ENCODE measurements at regions not wholly inside any gene's neighbourhood (a gene's known extent, or its start where the extent isn't known, plus 50 kb on each side); places are given as distances from the start of the nearest gene placed in this dataset.

DNA sequence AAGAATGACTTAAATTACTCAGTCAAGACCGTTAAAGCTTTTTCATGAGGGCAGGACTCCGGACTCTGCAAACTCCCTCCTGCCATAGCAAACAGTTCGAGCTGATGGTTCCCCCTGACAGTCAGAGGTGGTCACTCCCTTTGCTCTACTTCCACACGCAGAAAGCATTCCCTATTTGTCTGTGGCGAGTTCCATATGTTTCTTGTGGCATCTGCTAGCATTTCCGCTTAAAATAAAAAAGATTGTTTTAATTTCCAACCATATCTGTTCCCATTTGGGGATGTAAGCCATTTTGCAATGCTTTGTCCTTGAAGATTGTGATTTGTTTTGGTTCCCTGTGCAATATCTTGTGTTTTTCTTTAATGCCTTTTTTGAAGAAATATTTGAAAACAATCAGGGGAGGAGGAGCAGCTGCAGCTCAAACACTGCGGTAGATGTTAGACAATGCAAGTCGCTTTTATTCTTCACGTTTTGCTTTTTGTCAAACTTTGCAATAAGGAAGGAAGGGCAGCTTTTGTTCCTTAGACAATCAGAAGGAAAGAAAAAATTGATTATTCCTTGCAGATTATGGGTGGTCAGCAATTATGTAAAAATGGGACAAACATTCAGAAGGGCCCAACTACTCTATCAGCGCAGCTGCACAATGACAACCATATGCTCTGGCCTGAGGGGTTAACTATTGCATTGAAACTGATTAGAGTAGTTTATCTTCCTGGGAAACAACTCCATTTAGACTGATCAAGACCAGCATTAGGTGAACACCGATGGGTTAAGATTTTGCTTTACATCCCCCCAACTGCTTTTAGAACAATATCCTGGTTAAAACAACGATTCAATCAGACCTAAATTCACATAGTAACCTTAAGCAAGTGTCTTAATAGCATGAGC, 425.8 kb upstream of the NRP1 start:
- POLR2A ChIA-PET = no interaction called here
- CTCF ChIA-PET = no interaction called here

DNA sequence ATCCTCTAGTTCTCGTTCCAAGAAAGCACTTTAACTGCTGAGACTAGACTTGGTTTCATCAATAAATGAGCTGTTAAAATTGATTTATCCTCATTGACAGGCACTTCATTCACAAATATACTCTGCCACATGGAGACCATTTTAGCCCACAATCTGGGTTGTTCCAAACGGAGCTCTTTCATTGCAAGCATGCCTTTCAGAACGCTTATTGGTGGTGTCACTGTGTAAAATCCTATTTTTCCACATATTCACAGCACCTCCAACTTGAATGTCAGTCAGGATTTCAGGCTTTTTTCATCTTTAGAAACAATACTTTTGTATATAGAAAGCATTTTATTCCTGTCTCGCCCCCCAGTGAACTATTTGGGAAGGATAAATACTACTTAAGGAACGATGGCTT, 424.7 kb upstream of the NRP1 start:
- CTCF ChIA-PET = no interaction called here
- POLR2A ChIA-PET = no interaction called here

- ChIA-PET POLR2A (no interaction called here), CTCF (no interaction called here)
These were observed 423.8 kb upstream of the NRP1 start for GRCh38 chr10:33758299-33758698.

DNA sequence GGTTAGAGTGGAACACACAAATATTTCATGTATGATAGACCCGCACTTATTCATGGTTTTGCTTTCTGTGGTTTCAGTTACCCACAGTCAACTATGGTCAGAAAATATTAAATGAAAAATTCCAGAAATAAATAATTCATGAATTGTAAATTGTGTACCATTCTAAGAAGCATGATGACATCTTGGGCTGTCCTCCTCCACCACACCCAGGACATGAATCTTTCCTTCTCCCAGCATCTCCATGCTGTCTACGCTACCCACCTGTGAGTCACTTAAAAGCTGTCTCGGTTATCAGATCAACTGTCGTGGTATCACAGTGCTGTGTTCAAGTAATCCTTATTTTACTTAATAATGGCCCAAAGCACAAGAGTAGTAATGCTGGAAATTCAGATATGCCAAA, 419.6 kb upstream of the NRP1 start:
- ChIA-PET CTCF (no interaction called here), POLR2A (no interaction called here)

DNA sequence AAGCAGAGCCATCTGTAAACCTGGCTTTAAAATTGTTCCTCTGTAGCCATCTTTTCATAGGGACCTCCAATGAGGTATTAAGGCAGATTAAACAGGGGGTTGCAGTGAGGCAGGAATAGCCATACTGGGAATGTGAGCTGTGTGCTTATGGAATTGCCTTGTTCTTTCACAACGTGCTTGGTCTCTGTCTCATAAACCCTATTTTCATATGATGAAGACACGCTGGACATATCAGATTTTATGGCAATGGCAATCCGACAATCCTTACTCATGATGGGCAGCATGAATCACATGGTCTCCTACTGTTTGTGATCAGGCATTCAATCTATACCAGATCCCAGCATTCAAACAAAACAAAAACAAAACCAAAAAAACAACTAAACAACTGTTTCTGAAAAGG, 418.9 kb upstream of the NRP1 start:
- ChIA-PET CTCF (no interaction called here), POLR2A (no interaction called here)

DNA sequence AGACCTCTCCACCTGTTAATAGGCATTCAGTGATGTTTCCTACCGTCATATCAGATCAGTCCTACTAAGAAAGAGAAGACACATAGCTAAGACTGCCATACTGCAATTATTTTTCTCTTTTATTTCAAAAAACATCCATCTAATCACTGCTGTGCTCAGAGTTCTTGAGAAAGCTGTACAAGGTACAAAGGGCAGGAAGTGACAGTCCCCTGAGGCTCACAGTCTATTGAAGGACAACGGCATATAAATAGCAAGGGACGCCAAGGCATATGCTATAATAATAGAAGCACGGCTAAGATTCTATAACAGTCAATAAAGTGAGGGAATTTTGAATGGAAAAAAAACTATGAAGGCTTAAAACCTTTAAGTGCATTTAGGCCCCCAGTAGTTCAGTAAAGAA, 415.3 kb upstream of the NRP1 start:
- ChIA-PET CTCF (no interaction called here), POLR2A (no interaction called here)

GRCh38 chr10:33749067-33749735, 414.7 kb upstream of the NRP1 start:
- POLR2A ChIA-PET = no interaction called here
- CTCF ChIA-PET = no interaction called here

- CTCF ChIA-PET = interaction anchor here (1.0 kb wide), 1 partner anchor 9 kb away, joined by 3 read pairs; no protein-coding TSS in a partner anchor
- POLR2A ChIA-PET = no interaction called here
These were observed 412.4 kb upstream of the NRP1 start for GRCh38 chr10:33746836-33747268.

DNA sequence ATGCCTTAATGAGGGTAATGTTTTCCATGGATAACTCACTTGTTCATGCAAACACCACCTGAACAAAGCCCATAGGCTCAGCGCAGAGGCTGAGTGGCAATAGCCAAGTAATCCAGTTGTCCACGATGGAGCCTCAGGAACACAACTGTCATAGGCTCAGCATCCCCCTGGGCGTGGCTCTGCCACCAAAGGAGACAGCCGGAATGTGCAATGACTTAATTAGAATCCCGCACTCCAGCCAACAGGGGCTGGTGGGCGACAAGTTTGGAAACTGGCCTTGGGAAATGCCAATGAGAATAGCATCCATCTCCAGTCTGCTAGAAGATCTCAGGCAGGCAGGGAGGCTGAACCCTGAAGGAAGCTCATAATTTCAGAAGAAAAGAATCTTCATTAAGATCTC, 411.7 kb upstream of the NRP1 start:
- POLR2A ChIA-PET = no interaction called here
- CTCF ChIA-PET = interaction anchor here (1.0 kb wide), 1 partner anchor 9 kb away, joined by 3 read pairs; no protein-coding TSS in a partner anchor

DNA sequence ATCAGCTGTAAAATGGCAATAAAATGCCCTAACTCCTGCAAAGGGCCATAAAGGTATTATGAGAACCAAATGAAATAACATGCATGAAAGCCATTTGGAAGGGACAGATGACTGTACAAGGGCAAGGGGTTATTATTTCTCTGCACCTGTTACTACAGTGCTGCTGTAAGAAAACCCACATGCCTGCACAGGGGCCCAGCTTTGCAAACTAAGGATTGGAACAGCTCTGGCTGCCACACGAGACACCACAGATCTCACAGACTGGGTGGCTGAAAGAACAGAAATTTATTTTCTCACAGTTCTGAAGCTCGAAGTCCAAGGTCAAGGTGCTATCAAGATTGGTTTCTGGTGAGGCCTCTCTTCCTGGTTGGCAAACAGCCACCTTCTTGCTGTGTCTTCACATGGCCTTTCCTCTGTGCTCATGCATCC, 409.0 kb upstream of the NRP1 start:
- ChIA-PET POLR2A (no interaction called here), CTCF (no interaction called here)

- ChIA-PET POLR2A (no interaction called here), CTCF (no interaction called here)
These were observed 404.6 kb upstream of the NRP1 start for GRCh38 chr10:33739031-33739430.

- POLR2A ChIA-PET = no interaction called here
- CTCF ChIA-PET = no interaction called here
These were observed 401.0 kb upstream of the NRP1 start for GRCh38 chr10:33735464-33735923.

DNA sequence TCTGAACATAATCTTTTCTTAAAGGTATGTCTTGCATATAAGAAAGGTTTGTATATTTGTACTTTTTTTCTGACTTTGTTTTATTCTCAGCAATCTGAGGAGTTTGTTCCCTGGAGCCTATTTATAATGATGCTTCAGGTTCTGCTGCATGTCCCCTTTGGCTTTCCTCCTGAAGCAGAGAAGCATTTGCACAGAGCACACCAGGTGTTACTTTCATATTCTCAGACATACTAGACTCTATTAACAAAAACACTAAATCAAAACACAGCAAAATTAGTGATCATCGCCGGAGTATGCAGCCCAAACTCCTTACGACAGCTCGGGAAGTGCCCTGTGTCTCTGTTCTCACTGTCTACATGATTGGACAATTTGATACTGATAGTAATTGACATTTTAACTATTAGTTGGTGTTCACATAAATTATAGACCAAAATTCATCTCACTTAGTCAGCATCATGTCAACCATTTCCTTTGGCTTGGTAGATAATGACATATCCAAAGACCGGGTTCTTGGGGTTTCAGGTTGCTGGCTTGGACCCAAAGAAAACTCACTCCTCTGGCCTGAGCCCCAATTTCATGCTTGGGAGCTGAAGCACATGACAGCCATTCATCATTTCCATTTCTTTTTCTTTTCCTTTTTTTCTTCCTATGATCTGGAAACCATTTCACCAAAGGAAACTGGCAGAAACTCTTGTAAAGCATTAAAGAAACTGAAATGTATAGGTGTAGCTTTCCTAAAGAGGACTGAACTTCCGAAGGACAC, 400.1 kb upstream of the NRP1 start:
- POLR2A ChIA-PET = no interaction called here
- CTCF ChIA-PET = no interaction called here

DNA sequence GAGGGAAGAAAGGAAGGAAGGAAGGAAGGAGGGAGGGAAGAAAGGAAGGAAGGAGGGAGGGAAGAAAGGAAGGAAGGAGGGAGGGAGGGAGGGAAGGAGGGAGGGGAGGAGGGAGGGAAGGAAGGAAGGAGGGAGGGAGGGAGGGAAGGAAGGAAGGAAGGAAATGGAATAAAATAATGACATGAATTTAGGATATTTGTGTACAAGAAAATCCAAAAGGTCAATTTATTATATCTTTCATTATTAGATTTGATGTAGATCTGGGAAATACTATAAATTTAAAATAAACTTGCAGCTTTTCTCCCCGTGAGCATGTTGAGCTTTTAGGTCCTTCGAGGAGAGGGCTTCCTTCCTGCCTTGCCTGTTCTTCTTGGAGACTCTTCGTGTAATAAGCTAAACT, 398.6 kb upstream of the NRP1 start:
- ChIA-PET CTCF (no interaction called here), POLR2A (no interaction called here)

DNA sequence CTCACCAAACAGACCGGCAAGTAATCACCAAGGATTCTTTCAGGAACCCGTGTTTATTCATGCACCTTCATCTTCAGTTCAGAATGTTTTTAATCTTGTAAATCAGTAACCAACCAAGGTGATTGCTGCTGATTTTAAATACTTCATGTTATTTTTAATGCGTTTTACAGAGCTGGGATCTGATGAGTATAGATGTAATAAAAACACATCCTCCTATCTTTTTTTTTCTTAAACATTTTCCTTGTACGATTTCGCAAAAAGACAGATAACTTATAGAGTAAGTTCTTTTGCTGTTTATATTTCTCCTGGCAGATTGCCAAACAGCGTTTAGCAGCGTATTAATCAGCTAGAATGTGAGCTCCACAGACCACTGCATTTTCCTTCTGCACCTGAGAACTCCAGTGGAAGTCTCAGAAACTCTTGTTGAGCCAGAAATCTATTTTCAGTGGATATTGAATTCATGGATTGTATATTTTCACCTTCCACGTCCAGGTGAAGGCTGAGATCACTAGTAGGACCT, 397.8 kb upstream of the NRP1 start:
- CTCF ChIA-PET = no interaction called here

GRCh38 chr10:33731322-33731721, 396.9 kb upstream of the NRP1 start:
- ChIA-PET POLR2A (no interaction called here), CTCF (no interaction called here)

More for the DNA sequence above, 397.8 kb upstream of the NRP1 start:
- POLR2A ChIA-PET = no interaction called here

DNA sequence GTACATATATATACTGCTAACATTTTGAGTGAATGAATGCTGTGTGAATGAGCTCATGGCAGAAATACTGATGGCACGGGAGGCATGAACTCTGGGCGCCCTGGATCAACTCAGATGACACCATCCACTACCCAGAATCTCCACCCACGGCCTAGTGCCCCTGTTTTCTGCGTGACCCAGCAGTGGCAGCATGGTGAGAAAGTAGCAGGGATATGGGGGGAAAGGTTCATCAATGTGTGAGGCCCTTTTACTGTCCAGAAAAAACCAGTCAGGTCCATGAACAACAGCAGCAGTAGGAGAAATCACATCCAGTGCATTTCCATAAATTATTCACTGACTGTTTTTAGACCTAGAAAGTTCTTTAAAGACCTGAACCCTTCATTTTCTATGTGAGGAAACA, 391.0 kb upstream of the NRP1 start:
- POLR2A ChIA-PET = no interaction called here
- CTCF ChIA-PET = no interaction called here

DNA sequence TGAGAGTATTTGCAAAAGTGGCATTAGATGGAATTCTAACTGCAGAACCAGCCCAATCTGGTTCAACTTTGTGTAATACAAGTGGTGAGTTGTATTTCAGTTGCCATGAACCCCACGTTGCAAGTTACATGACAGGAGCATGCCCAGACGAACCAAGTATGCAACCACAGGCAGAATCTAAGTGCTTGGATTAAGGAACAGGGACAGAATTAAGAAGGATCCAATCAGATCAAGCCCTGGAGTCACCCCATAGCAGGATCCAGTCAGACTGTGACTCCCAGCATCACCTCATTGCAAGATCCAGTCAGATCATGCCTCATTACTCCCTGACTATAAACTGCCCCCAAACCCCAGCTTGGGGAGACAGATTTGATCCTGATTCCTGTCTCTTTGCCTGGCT, 388.7 kb upstream of the NRP1 start:
- CTCF ChIA-PET = no interaction called here

DNA sequence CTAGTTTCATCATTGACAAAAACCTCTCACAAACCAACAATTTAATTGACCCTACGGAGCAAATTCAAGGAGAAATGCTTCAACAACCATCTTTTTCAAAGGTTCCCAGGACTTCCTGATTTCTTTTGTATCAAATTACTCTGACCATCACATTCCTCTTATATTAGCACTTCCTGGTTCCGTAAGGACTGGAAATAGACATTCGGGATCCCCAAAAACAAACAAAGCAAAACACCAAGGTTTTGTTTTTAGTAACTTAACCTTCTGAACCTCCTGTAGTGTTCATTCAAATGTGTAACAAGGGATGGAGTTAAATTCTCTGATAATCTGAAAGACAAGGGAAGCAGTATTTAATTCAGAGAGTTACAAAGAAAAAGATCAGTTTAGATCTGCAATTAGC, 387.6 kb upstream of the NRP1 start:
- ChIA-PET CTCF (no interaction called here), POLR2A (no interaction called here)

More for the DNA sequence above, 388.7 kb upstream of the NRP1 start:
- POLR2A ChIA-PET = no interaction called here

DNA sequence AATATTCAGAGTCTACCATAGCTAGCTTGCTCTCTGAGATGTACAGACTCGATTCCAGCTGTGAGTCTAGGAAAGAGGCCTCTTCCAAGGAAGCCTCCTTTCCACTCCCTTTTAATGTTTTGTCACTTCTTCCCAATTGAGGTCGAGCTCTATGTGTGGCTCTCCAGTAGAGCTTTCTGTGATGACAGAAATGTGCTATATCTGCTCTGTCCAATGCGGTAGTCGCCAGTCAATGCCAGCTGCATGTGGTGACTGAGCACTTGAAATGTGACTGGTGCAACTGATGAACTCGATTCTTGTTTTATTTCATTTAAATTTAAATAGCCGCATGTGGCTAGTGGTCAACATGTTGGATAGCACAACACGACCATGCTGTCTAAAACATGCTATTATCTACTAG, 387.0 kb upstream of the NRP1 start:
- POLR2A ChIA-PET = no interaction called here
- CTCF ChIA-PET = no interaction called here

DNA sequence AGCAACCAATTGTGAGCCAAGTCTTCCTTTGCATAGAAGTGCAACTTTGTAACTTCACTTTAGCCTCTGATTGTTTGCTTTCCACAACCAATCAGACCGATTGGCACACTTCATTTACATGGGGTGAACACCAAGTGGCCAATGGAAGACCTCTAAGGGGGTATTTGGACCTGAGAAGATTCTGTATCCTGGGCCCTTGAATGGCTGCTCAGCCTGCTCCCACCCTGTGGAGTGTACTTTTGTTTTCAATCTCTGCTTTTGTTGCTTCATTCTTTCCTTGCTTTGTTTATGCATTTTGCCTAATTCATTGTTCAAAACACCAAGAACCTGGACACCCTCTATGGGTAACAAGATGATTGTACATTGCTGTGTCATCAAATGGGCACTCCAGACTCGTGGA, 385.7 kb upstream of the NRP1 start:
- POLR2A ChIA-PET = no interaction called here
- CTCF ChIA-PET = no interaction called here

Measured in activated CD8-positive, alpha-beta memory T cell treated with anti-CD3 and anti-CD28 coated beads for 36 hours (primary cell).